Loucy (cell line): ENCODE measurements at regions not wholly inside any gene's neighbourhood (a gene's known extent, or its start where the extent isn't known, plus 50 kb on each side); places are given as distances from the start of the nearest gene placed in this dataset.

Experiments
- H2AFZ ChIP-seq: fragments of 200-600 bp; sonication (generic); 2 replicates; pipeline ENCODE4 v1.6.0; 2016; ENCODE audit warnings: antibody characterized with exemption, mild to moderate bottlenecking, low read length, moderate library complexity
- H3F3A ChIP-seq: fragments of 200-600 bp; 2 replicates; pipeline ENCODE4 v1.6.0; 2016; ENCODE audit warnings: antibody characterized with exemption, low read depth, mild to moderate bottlenecking
- H3K27me3 ChIP-seq: fragments of 200-600 bp; sonication (generic); 2 replicates; pipeline ENCODE4 v1.6.1; 2014; ENCODE audit warnings: low read length, mild to moderate bottlenecking; ENCODE audit not compliant: insufficient read depth, poor library complexity, severe bottlenecking
- H3K36me3 ChIP-seq: fragments of 200-600 bp; sonication (generic); 2 replicates; pipeline ENCODE4 v1.6.1; 2016; ENCODE audit warnings: low read length; ENCODE audit not compliant: insufficient read depth
- H3K4me1 ChIP-seq: fragments of 200-600 bp; sonication (generic); 2 replicates; pipeline ENCODE4 v1.5.1; 2014; ENCODE audit warnings: low read length, mild to moderate bottlenecking; ENCODE audit not compliant: insufficient read depth, poor library complexity, severe bottlenecking
- H3K4me2 ChIP-seq: fragments of 200-600 bp; sonication (generic); 2 replicates; pipeline ENCODE4 v1.6.0; 2014; ENCODE audit warnings: antibody characterized with exemption, low read length, low read depth, mild to moderate bottlenecking; ENCODE audit not compliant: poor library complexity, severe bottlenecking
- H3K4me3 ChIP-seq: fragments of 200-600 bp; sonication (generic); 2 replicates; pipeline ENCODE4 v1.5.1; 2014; ENCODE audit warnings: low read length, mild to moderate bottlenecking, mixed read lengths; ENCODE audit not compliant: poor library complexity, severe bottlenecking
- H3K79me2 ChIP-seq: fragments of 200-600 bp; sonication (generic); 2 replicates; pipeline ENCODE4 v1.6.1; 2014; ENCODE audit warnings: low read length; ENCODE audit not compliant: insufficient read depth
- H3K9ac ChIP-seq: fragments of 200-600 bp; sonication (generic); 2 replicates; pipeline ENCODE4 v1.6.0; 2014; ENCODE audit warnings: mild to moderate bottlenecking, low read depth, low read length, moderate library complexity; ENCODE audit not compliant: poor library complexity, severe bottlenecking
- H3K9me2 ChIP-seq: fragments of 200-600 bp; sonication (generic); replicated peaks from 2 replicates; pipeline ENCODE4 v1.6.1; 2016; ENCODE audit warnings: low read depth, low read length, mixed read lengths
- H3K9me3 ChIP-seq: fragments of 200-600 bp; sonication (generic); 2 replicates; pipeline ENCODE4 v1.6.1; 2014; ENCODE audit warnings: mild to moderate bottlenecking, antibody characterized with exemption, low read length, low read depth; ENCODE audit not compliant: insufficient read depth
- H4K20me1 ChIP-seq: fragments of 200-600 bp; sonication (generic); 2 replicates; pipeline ENCODE4 v1.6.0; 2014; ENCODE audit warnings: antibody characterized with exemption, low read length, mild to moderate bottlenecking; ENCODE audit not compliant: insufficient read depth, poor library complexity, severe bottlenecking
- CTCF ChIP-seq: fragments of 200-600 bp; sonication (generic); conservative IDR thresholded peaks from 2 replicates; pipeline ENCODE4 v1.5.1; 2014; ENCODE audit warnings: mild to moderate bottlenecking, antibody characterized with exemption, low read length
- EZH2phosphoT487 ChIP-seq: fragments of 200-600 bp; IDR thresholded peaks from 2 replicates; pipeline ENCODE4 v1.6.1; 2018; ENCODE audit warnings: antibody characterized with exemption, mild to moderate bottlenecking, moderate library complexity, borderline replicate concordance

- H3F3A ChIP-seq: 0 out of 2 replicates have a peak, but pooled peaks cover 4% of the 10 kb centered on the region
- H3K4me2 ChIP-seq: peak overlapping the region; percentile 68
- no peaks in the 10 kb centered on the region for H3K9me3 ChIP-seq
- peak overlapping the region; percentile 68 for H3K9ac ChIP-seq
- H3K4me1 ChIP-seq: peaks cover 66% of the 10 kb centered on the region
- H3K79me2 ChIP-seq: no peaks in the 10 kb centered on the region
- H2AFZ ChIP-seq: no peak overlapping the region
- H3K9me2 ChIP-seq: no peaks in the 10 kb centered on the region
- no peaks in the 10 kb centered on the region for H3K36me3 ChIP-seq
- H3K27me3 ChIP-seq: no peaks in the 10 kb centered on the region
- H3K4me3 ChIP-seq: peak overlapping the region; percentile 42
- TF ChIP-seq CTCF (no peak), EZH2phosphoT487 (no peak)
- H4K20me1 ChIP-seq: no peaks in the 10 kb centered on the region
These were observed 95.2 kb upstream of the HS6ST1 start for GRCh38 chr2:128413718-128414341.

DNA sequence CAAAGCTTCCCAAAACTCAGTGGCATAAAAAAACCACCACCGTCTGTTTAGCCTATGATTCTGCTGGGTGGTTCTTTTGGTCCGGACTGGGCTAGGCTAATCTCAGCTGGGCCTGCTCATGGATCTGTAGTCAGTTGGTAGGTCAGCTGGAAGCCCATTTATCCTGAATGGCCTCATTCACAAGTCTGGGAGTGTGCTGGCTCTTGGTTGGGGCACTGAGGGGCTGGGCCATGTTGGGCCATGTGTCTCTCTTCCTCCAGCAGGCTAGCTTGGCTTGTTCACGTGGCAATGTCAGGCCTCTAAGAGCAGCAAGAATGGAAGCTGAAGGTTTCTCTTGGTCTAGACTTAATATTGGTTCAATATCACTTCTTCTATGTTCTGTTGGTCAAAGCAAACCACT is 95.7 kb upstream of the HS6ST1 start:
- Histone ChIP-seq H3K36me3 (no peaks in the 10 kb centered on the region), H4K20me1 (no peaks in the 10 kb centered on the region), H3K9me3 (no peaks in the 10 kb centered on the region), H3K4me1 (peaks cover 60% of the 10 kb centered on the region), H3K79me2 (no peaks in the 10 kb centered on the region), H3K4me3 (peak overlapping the region; percentile 42), H3F3A (0 out of 2 replicates have a peak, but pooled peaks cover 4% of the 10 kb centered on the region), H3K9ac (peak overlapping the region; percentile 68), H3K9me2 (no peaks in the 10 kb centered on the region), H2AFZ (0 out of 2 replicates have a peak overlapping the region, but pooled peaks have one; percentile 0), H3K27me3 (no peaks in the 10 kb centered on the region), H3K4me2 (peak overlapping the region; percentile 68)
- no peak for TF ChIP-seq EZH2phosphoT487
- no peak for TF ChIP-seq CTCF

DNA sequence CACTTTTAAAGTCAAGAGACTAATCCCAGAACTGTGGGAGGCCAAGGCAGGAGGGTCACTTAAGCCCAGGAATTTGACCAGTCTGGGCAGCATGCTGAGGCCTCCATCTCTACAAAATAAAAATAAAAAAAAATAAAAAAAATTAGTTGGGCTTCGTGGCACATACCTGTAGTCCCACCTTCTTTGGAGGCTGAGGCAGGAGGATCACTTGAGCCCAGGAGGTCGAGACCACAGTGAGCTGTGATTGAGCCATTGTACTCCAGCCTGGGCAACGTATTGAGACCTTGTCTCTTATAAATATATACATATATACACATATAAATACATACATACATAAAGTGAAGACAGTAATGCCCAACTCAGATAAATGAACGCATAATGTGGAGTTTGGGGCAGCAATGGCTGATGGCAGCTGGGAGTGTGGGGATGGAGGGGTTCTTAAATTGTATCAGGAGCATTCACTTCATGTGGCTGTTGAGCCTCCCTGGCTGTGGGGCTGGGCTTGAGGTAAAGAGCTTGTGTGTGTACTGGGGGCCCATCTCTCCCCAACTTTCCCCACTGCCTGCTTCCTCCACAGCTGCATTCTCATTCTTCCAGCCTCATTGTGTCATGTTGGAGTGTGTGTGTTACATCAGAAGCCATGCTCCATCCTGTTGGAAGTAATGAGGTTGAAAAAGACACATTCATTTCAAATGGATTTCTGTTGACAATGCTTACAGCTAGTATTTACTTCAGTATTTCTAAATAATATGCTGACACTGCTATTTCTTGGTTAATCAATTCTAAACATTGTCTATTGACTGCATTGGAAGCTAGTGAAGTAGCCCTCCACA is 96.5 kb upstream of the HS6ST1 start:
- Histone ChIP-seq H3K79me2 (no peaks in the 10 kb centered on the region), H3F3A (0 out of 2 replicates have a peak, but pooled peaks cover 4% of the 10 kb centered on the region), H3K4me3 (no peak overlapping the region), H2AFZ (no peak overlapping the region), H3K9ac (no peak overlapping the region), H4K20me1 (no peaks in the 10 kb centered on the region), H3K9me2 (no peaks in the 10 kb centered on the region), H3K36me3 (no peaks in the 10 kb centered on the region), H3K27me3 (no peaks in the 10 kb centered on the region), H3K4me2 (no peak overlapping the region), H3K9me3 (no peaks in the 10 kb centered on the region), H3K4me1 (peaks cover 54% of the 10 kb centered on the region)
- no peak for TF ChIP-seq CTCF
- TF ChIP-seq EZH2phosphoT487: no peak
